GM12872 (cell line): ENCODE measurements at regions not wholly inside any gene's neighbourhood (a gene's known extent, or its start where the extent isn't known, plus 50 kb on each side); places are given as distances from the start of the nearest gene placed in this dataset.

ENCODE experiments used
- TF ChIP-seq, protein P1 (sequence below): IDR thresholded peaks from 3 replicates; pipeline ENCODE4 v1.5.1; 2011; ENCODE audit warnings: low read depth, mild to moderate bottlenecking, low read length, moderate library complexity; ENCODE audit not compliant: insufficient read depth

DNA sequence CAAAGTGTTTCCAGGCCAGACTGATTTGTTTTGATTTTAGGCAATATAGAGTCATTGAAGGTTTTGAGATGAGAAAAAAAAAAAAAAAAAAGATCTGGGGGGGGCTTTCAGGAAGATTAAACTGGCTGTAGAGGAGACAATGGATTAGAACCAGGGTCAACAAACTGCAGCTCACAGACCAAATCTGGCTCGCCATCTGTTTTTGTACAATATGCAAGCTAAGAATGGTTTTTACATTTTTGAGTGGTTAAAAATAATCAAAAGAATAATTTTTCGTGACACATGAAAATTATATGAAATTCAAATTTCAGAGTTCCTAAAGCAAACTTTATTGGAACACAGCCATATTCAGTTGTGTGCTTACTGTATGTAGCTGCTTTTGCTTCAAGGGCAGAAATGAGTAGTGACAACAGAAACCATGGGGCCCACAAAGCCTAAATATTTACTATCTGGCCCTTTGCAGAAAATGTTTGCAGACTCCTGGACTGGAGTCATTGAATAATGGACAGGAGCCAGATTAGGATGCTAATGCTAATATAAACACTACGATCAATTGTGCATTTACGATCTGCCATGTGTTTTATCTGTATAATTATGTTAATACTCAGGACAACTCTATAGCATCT lies 375.7 kb upstream of the DAB1 start:
- TF ChIP-seq, protein P1, sequence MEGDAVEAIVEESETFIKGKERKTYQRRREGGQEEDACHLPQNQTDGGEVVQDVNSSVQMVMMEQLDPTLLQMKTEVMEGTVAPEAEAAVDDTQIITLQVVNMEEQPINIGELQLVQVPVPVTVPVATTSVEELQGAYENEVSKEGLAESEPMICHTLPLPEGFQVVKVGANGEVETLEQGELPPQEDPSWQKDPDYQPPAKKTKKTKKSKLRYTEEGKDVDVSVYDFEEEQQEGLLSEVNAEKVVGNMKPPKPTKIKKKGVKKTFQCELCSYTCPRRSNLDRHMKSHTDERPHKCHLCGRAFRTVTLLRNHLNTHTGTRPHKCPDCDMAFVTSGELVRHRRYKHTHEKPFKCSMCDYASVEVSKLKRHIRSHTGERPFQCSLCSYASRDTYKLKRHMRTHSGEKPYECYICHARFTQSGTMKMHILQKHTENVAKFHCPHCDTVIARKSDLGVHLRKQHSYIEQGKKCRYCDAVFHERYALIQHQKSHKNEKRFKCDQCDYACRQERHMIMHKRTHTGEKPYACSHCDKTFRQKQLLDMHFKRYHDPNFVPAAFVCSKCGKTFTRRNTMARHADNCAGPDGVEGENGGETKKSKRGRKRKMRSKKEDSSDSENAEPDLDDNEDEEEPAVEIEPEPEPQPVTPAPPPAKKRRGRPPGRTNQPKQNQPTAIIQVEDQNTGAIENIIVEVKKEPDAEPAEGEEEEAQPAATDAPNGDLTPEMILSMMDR = no peak

DNA sequence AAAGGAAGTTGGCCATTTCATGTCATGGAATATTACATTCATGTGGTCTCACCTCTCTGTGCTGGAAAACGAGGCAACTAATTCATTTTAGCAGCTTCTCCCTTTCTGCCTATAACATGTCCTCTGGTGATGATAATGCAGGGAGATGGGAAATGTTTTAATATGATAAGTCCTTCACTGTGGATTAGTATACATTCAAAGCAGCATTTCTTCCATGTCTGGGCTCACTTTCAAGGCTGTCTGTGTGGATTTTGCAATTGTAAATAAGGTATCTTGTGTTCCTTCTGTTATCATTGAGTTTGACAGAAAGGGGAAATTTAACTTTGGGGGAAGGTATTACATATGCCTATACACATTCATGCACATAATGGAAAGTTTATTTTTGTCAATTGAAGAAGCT lies 374.7 kb upstream of the DAB1 start:
- TF ChIP-seq, protein P1 = no peak

DNA sequence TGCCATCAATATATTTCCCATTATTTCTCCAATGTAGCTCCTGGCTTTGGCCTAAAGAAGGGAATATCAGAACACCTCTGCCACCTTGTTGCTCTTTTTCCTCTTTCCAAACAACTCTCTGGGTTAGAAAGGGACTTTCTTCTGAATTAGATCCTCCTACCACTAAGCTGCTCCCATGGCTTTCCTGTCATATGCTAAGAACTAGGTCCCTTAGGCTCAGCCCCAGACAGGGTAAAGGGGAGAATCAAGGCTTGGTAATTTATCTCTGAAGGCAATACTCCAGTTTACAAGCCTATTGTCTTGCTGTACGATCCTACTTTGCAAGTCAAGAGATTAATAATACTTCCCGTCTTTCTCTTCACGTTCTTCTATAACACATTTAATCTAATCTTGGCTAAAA lies 373.2 kb upstream of the DAB1 start:
- TF ChIP-seq, protein P1 = no peak

DNA sequence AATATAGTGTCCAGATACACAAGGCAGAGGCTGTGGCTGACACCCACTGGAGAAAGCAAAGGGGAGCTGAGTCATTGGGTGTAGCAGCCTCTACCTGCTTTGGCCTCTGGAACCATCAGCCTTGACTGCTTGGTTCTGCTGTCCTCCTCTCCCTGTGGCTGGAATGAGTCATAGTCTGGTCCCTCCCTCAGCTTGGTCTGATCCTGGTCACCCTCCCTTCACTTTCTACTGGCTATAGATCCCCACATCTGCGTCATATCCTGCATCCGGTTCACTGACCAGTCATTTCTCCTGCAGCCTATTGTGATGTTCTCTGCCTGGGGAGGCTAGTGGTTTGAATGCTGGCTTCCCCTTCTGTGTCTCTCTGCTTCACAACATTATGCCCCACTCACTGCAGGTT lies 372.8 kb upstream of the DAB1 start:
- TF ChIP-seq, protein P1 = no peak

DNA sequence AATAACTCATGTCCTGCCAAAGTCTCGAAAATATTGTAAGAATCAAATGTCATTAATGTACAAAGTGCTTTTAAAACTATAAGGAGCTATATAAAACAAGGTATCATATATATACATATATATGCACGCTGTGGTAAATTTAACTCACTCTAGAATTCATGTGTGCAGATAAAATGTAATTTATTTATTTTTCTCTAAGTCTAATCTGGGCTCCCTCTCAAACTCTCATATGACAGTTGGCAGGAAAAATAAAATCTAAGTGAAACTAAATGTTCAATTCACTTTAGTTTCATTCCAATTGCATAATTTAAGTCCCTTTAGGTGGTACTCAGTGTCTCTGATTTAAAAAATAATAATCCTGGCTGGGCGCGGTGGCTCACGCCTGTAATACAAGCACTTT lies 372.0 kb upstream of the DAB1 start:
- TF ChIP-seq, protein P1 = no peak

DNA sequence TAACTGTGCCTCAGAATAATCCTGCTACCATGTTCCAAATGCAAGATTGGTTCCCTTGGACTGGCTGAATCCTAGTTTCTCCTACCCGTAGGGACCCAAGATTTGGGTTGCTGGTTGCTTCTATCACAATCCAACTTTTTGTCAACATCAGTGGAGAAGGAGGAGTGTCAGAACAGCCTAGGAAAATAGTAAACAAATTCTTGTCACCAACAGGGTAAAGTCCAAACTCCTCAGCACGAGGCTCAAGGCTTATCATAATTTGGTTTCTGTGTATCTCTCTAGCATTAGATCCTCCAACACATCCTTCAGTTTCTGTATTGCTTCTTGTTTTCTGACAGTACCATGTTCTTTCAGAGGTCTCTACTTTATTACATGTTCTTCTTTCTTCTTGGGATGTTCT lies 370.2 kb upstream of the DAB1 start:
- TF ChIP-seq, protein P1 = no peak

DNA sequence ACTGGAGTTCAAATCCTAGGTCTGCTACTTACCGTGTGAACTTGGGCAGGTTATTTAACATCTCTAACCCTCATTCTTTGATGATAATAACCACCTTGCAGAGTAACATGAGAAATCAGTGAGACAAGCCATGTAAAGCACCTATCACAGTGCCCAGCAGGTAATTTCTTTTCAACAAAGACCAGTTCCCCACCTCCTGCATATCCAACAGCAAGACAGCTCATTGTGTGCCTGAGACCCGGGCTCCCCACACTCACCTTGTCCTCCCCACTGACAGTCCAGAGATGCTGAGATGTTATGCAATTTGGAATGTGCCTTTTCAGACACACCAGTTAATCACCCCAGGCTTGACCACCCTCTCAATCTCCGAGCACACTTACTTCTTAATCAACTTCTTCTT lies 367.6 kb upstream of the DAB1 start:
- TF ChIP-seq, protein P1 = no peak
